ENCODE measurements at regions not wholly inside any gene's neighbourhood (a gene's known extent, or its start where the extent isn't known, plus 50 kb on each side); places are given as distances from the start of the nearest gene placed in this dataset.

GRCh38 chr18:60555625-60556024 is 183.1 kb upstream of the MC4R start:
- no peak for DNase-seq

DNA sequence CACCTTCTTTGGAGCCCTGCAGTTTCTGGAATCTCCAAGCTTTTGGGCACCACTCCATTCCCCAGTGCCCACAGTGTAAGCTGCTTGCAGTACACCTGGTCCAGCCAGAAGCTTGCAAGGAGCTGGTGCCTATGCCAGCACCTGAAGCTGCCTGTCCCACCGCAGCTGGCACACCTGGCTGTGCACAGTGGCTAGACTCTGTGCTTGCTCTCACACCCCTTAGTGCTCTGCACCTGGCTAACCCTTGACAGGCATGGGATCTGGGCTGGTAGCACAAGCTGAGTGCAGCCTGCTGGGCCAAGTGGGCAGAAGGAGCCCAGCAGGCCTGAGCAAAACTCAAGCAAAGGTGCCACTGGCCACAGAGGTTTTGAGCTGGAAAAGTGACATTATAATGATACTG is 183.8 kb upstream of the MC4R start:
- DNase-seq: no peak

DNA sequence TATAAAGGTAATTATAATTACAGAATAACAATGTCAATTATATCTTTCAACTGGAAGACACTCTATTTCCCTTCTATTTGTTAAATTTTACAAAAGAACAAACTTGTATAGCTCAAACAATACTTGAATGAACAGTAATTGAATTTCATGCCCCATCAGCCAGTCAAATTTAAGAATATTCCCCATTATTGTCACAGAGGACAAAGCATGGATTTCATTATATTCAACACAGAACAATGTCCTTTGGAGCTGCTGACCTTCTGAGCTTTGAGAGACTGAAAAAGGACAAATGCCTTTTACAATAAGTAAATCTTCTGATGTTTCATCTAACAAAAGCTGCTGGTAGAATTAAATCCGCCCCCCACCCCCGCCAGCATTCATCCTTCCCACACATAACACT is 187.5 kb upstream of the MC4R start:
- DNase-seq: no peak

- no peak for DNase-seq
Observed at GRCh38 chr18:60563082-60563481, 190.5 kb upstream of the MC4R start.

DNA sequence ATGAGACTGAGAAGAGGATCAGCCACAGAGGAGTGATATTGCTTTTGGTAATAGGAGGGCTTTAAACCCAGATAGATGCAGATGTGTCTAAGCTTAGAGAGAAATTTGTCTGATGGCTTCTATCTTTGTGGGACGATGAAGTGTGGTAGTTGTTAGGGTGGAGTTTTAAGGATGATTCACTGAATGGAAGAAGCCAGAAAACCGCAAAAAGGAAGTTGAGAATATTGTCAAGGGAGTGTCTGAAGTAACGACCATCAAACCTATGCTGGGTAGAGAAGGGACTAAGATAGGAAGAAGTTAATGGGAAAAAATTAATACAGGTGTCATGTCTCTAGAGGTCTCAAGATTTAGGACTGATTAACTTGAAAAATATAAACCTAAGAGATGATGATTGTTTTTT is 195.6 kb upstream of the MC4R start:
- no peak for DNase-seq

- no peak for DNase-seq
Observed at GRCh38 chr18:60570172-60570571, 197.6 kb upstream of the MC4R start.

DNA sequence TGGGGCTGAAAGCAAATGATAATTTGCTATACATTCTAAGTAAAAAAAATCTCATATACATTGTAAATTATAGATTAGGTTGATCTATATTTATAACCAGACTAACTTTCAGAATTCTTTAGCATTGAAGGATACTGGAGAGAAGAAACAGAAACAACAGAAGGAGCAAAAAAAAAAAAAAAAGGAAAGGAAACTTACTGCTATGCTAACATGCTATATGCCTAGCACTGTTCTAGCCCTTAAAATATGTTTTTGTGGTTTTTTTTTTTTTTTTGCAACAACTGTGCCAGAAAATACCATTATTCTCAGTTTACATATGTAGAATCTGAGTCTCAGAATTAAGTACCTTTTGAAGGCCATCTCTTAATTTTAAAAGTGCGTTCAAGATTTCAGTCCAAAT is 204.9 kb upstream of the MC4R start:
- DNase-seq: no peak

GRCh38 chr18:60585670-60586069 is 213.1 kb upstream of the MC4R start:
- no peak for DNase-seq

GRCh38 chr18:60593249-60593648 is 220.7 kb upstream of the MC4R start:
- DNase-seq: no peak

- no peak for DNase-seq
Observed at GRCh38 chr18:60596928-60597327, 224.4 kb upstream of the MC4R start.

DNA sequence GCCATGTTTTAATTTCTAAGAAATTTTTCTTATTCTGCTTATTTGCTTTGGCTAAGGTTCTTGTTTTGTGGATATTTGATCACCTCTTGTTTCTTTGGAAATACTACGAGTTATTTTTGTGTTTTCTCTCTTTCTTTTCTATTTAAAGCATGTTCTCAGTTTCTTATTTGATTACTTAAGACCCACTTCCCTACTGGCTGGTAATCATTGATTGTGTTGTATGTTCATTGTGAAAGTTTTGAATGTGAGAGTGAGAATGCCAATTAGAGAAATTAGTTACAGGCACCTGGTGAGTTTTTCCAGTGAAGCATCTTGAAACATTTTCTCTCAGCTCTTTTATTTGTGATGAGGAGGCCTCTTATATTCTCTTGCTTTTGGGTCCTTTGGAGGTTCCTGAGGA is 226.7 kb upstream of the MC4R start:
- DNase-seq: peak in 1 of 3 experiments; percentile 38

DNA sequence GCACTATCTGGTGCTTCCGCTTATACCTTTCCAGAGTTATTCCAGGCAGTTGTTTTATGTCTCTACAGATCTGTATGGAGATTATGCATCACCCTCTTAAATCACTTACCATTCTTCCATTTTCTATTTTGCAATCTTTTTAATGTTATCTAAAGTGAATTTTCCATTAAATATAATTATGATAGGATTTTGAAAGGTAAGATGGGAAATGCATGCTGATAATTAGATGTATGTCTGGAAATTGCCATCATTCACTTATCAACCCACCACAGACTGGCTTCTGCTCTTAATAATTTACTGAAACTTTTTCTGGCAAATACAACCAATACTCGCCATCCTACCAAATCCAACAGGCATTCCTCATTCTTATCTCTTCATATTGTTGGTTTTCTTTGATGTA is 227.4 kb upstream of the MC4R start:
- no peak for DNase-seq

DNA sequence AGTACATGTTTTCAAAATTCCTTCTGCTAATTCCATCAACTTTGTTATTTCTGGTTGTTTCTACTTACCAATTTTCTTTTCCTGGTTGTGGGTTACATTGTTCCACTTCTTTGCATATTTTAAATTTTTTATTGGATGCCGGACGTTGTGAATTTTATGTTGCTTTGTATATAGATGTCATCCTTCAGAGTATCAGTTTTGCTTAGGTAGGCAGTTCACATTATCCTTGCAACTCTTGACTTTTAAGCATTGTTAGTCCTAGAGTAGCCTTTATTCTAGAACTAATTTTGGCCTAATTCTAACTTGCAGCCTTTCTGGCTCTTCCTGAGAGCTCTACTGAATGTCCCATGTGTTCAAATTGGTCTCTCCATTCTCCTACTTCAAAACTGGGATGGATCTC is 228.7 kb upstream of the MC4R start:
- DNase-seq: no peak

DNA sequence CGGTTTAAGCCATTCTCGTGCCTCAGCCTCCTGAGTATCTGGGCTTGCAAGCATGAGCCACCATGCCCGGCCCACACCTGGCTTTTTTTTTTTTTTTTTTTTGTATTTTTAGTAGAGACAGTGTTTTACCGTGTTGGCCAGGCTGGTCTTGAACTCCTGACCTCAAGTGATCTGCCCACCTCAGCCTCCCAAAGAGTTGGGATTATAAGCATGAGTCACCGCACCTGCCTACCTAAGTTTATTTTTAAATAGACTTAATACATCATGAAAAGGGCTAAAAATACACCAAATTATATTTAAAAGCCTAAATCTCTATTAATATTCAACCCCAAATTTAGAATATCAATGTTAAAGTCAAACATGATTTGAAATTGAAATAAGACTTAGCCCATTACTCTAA is 250.8 kb upstream of the MC4R start:
- DNase-seq: no peak

DNA sequence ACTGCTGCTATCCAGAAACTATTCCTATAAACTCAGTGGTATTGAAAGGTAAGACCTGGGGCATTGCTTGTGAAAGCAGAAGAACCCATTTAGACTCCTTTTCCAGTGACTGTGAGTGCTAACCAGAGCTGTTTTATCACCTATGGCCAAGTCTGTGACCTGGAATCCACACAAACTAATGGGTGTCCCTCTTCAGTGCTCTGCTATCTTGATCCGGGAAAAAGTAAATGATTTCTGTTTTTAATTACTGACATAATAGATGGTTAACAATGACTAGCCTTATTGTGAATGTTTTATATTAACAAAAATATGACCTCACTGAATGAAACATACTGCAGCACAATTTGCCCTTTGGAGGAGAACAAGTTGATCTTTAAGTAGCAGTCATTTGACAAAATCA is 251.6 kb upstream of the MC4R start:
- DNase-seq: no peak

- no peak for DNase-seq
Observed at GRCh38 chr18:60639836-60640235, 267.3 kb upstream of the MC4R start.

DNA sequence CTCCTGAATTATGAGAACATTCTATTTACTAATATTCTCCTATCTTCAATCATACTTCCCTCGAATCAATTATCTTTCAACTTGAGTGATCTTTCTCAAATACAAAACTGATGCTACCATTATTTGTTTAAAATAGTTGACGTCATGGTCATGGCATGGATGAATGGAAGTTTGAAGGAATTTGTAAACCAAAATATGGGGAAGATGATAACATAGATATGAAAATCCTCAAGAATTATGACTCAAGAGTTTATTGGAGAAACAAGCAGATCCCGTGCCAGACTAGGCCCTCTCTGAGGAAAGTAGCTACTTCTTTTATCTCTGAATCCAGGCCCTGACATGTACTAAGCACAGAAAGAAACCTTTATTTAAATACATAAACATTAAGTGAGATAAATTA is 270.4 kb upstream of the MC4R start:
- DNase-seq: no peak

DNA sequence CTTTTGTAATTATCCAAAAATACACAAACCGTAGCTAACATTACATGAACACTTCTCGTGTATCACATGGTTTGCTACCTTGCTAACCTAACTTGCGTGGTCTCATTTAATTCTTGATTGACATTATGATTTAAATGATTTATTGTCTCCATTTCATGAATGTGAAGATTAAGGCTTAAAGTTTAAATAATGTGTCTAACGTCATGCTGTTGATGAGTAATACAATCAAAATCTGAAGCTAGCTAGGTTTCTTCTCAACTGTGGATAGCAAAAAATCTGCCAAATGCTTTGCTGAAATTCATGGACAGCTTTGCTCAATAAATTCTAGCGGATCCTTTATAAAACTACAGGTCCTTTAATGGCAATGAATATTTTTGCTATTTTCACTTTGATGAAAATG is 274.1 kb upstream of the MC4R start:
- no peak for DNase-seq

GRCh38 chr18:60649107-60649506 is 276.5 kb upstream of the MC4R start:
- peak in 2 of 3 experiments; percentile 55 to 84 for DNase-seq

DNA sequence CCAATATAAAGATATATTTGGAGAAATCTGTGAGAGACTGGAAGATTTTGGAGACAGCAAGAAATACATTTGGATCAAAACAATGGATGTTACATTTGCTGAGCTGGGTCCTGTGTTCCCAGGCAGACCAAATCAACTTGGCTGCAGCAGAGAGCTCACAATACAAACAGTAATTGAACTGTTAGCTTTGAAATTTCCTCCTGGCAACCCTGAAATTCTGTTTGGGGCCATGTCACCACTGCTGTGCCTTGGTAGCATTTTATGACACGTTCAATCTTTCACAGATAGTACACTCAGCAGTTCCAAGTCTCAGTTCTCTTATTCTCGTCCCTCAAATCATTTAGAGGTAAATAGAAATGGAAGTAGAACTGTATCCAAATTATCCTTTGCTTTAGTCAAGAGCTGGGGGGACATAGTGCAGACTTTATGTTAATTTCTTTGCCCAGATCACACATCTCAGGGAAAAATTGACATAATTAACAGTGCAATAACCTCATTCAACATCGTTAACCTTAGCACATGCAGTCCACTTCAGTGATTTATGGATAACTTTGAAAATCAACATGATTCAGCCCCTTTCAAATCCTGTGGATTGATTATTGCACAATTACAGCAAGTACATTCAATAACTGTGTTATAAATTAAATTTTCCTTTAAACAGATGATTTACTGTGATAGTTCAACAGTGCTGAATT is 277.4 kb upstream of the MC4R start:
- peak in 2 of 3 experiments; percentile 67 to 92 for DNase-seq

- no peak for DNase-seq
Observed at GRCh38 chr18:60654298-60654697, 281.7 kb upstream of the MC4R start.

DNA sequence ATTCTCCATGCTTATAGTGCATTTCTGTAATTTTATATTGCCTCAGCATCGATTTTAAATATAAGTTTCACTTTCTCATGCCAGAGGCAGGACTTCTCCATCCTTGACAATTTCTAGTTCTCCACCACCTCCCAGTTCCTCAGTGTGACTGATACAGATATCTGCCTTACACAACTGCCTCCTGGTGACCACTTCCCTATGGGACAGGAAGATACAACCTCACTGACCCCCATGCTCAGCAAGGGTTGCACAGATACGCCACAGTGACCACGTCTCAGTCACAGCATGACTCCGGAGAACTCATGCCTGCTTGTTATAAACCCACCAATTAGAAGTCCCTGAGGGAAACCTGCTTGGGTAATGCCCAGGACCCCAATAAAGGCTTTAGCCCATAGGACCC is 284.0 kb upstream of the MC4R start:
- no peak for DNase-seq

DNA sequence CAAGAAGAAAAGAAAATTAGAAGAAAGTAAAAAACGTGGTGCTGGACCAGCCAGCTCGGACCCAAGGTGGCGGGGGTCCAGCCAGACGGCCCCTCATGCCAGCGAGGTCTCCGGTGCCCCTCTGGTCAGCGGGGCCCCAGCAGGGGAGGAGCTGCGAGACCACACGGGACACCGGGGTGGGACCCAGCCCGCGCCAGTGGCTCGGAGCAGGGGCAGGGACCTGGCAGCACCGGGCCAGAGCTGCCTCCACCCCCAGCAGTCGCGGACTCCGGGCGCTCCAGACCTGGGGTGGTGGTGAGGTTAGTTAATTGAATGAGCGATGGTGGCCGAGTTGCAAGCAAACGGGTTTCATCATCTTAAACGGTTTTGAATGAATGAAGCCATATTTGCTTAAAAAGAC is 289.9 kb upstream of the MC4R start:
- DNase-seq: no peak

DNA sequence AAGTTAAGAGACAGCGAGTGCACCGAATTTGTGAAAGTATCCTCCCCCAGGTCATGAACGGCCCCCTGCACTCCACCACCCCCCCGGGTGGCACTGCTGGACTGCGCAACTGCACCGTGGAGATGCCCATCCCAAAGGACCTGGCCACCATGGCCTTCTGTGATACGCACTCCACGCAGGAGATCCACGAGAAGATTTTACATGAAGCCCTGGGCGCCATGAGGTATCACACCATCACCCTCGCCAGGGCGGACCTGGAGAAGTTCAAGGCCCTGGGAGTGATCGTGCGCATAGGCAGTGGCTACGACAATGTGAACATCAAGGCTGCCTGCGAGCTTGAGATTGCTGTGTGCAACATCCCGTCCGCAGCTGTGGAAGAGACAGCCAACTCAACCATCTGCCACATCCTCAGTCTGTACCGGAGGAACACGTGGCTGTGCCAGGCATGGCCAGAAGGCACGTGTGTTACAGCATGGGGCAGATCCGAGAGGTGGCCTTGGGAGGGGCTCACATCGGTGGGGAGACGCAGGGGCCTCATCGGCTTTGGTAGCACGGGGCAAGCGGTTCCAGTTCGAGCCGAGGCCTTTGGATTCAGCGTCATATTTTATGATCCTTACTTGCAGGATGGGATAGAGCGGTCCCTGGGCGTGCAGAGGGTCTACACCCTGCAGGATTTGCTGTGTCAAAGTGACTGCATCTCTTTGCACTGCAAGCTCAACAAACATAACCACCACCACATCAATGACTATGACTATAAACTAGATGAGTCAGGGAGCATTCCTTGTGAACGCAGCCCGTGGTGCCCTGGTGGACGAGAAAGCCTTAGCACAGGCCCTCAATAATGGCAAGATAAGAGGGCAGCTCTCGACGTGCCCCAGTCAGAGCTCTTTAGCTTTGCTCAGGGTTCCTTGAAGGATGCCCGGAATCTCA is 290.8 kb upstream of the MC4R start:
- DNase-seq: no peak
